C1 segment of cervical spinal cord (tissue), 14 donors: ENCODE measurements at regions not wholly inside any gene's neighbourhood (a gene's known extent, or its start where the extent isn't known, plus 50 kb on each side); places are given as distances from the start of the nearest gene placed in this dataset.

Source experiments
- DNase-seq, 14 donors: peaks; one replicate each; lab custom pipeline; 2025; lab: John Stamatoyannopoulos, UW

DNA sequence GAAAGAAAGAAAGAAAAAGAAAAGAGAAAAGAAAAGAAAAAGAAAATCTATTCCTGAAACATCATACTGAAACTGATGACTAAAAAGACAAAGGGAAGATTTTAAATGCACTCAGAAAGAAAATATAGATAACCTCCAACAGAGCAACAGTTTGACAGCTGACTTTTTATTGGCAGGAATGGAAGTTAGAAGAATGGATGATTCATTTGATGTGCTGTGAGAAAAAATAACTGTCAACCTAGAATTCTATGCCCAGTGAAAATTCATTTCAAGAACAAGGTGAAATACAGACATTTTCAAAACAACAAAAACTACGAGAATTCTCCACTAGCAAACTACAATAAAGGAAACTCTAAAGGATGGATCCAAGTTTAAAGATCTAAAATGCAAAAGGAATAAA, 50.5 kb upstream of the HSPA12A start:
- no peak for DNase-seq

- DNase-seq = no peak
Observed at GRCh38 chr10:116796469-116796868, 52.8 kb upstream of the ENO4 start.

GRCh38 chr10:116796910-116797513, 52.3 kb upstream of the ENO4 start:
- DNase-seq = peak in 11 of 14 donors; percentile 17 to 71 (median 43)

GRCh38 chr10:116798859-116799258, 50.4 kb upstream of the ENO4 start:
- DNase-seq = no peak
